Liver (tissue), 3 donors: ENCODE measurements at regions not wholly inside any gene's neighbourhood (a gene's known extent, or its start where the extent isn't known, plus 50 kb on each side); places are given as distances from the start of the nearest gene placed in this dataset.

ENCODE experiments used
- FOXA1 ChIP-seq: IDR thresholded peaks from 2 replicates; pipeline ENCODE4 v1.6.1; 2016; ENCODE audit warnings: antibody characterized with exemption
- HNF4A ChIP-seq, 2 donors: conservative IDR thresholded peaks; 2 replicates each; pipeline ENCODE4 v1.6.1; 2016; ENCODE audit warnings: antibody characterized with exemption in 2 of 2, mild to moderate bottlenecking in 2 of 2
- NR2F2 ChIP-seq: IDR thresholded peaks from 2 replicates; pipeline ENCODE4 v1.6.1; 2016; ENCODE audit warnings: antibody characterized with exemption
- RAD21 ChIP-seq, 2 donors: IDR thresholded peaks; 2 replicates each; pipeline ENCODE4 v1.6.1; 2016; ENCODE audit warnings: antibody characterized with exemption in 2 of 2, mild to moderate bottlenecking in 2 of 2
- SP1 ChIP-seq: IDR thresholded peaks from 2 replicates; pipeline ENCODE4 v1.6.1; 2018; ENCODE audit warnings: antibody characterized with exemption, mild to moderate bottlenecking
- TAF1 ChIP-seq: conservative IDR thresholded peaks from 2 replicates; pipeline ENCODE4 v1.6.1; 2016; ENCODE audit warnings: antibody characterized with exemption, mild to moderate bottlenecking
- YY1 ChIP-seq: IDR thresholded peaks from 2 replicates; pipeline ENCODE4 v1.6.1; 2016; ENCODE audit warnings: antibody characterized with exemption, mild to moderate bottlenecking
- TF ChIP-seq, protein P1 (sequence below): fragments of 150-350 bp; IDR thresholded peaks from 2 replicates; pipeline ENCODE4 v1.5.1; 2017; ENCODE audit warnings: improper control_type of control experiment, low read depth, low read length; ENCODE audit not compliant: missing input control
- TF ChIP-seq, protein P2 (sequence below): IDR thresholded peaks from 2 replicates; pipeline ENCODE4 v1.6.1; 2016; ENCODE audit warnings: antibody characterized with exemption
- TF ChIP-seq, protein P3 (sequence below): IDR thresholded peaks from 2 replicates; pipeline ENCODE4 v1.6.1; 2016; ENCODE audit warnings: antibody characterized with exemption
- donor health status: healthy.
- donor health status: healthy.

DNA sequence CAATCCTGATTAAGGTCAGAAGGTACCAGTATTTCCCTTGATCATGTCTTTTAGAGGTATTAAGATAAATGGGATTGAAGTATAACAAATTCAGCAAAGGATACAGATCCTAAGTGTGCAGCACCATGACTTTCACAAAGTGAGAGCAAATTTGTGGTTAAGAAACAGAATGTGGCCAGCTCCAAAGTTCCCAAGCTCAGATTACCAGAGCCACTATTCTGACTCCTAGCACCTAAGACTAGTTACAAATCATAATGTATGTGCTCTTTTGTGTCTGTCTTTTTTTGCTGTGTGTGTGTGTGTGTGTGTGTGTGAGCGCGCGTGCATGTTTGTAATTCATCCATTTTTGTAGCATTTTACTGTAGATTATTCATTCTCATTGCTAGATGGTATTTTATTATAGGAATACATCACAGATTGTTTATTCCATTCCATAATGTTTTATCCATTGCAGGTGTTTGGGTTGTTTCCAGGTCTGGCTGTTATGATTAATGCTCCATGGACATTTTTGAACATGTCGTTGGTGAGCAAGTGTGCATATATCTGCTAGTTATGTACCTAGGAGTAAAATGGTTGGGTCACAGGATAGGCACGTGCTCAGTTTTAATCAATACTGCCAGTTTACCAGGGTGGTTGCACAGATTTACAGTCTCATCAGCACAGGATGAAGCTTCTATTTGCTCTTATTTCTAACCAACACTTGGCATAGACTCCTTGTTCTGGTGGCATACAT, 314.0 kb upstream of the JAG1 start:
- TF ChIP-seq, protein P1, sequence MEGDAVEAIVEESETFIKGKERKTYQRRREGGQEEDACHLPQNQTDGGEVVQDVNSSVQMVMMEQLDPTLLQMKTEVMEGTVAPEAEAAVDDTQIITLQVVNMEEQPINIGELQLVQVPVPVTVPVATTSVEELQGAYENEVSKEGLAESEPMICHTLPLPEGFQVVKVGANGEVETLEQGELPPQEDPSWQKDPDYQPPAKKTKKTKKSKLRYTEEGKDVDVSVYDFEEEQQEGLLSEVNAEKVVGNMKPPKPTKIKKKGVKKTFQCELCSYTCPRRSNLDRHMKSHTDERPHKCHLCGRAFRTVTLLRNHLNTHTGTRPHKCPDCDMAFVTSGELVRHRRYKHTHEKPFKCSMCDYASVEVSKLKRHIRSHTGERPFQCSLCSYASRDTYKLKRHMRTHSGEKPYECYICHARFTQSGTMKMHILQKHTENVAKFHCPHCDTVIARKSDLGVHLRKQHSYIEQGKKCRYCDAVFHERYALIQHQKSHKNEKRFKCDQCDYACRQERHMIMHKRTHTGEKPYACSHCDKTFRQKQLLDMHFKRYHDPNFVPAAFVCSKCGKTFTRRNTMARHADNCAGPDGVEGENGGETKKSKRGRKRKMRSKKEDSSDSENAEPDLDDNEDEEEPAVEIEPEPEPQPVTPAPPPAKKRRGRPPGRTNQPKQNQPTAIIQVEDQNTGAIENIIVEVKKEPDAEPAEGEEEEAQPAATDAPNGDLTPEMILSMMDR, result no peak
- TF ChIP-seq HNF4A (conservative IDR thresholded peaks at IDR 0.05) (no peak), YY1 (no peak), FOXA1 (no peak), TAF1 (no peak), NR2F2 (no peak), SP1 (no peak), RAD21 (IDR thresholded peaks at IDR 0.05) (no peak)
- TF ChIP-seq, protein P2, sequence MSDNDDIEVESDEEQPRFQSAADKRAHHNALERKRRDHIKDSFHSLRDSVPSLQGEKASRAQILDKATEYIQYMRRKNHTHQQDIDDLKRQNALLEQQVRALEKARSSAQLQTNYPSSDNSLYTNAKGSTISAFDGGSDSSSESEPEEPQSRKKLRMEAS, result no peak
- TF ChIP-seq, protein P3, sequence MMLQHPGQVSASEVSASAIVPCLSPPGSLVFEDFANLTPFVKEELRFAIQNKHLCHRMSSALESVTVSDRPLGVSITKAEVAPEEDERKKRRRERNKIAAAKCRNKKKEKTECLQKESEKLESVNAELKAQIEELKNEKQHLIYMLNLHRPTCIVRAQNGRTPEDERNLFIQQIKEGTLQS, result no peak
